GM12865 (cell line): ENCODE measurements at regions not wholly inside any gene's neighbourhood (a gene's known extent, or its start where the extent isn't known, plus 50 kb on each side); places are given as distances from the start of the nearest gene placed in this dataset.

ENCODE experiments used
- DNase-seq: peaks from one replicate; pipeline ENCODE4 v3.0.0; 2010; ENCODE audit warnings: low read depth
- H3K4me3 ChIP-seq: 2 replicates; pipeline ENCODE4 v1.5.1; 2011; ENCODE audit warnings: mild to moderate bottlenecking, low read depth, low read length, control low read depth
- TF ChIP-seq, protein P1 (sequence below): IDR thresholded peaks from 2 replicates; pipeline ENCODE4 v1.5.1; 2011; ENCODE audit warnings: low read length, control low read depth, low read depth, inconsistent platforms; ENCODE audit not compliant: insufficient read depth; ENCODE audit errors: missing control alignments

- no peak for DNase-seq
- H3K4me3 ChIP-seq, result no peak overlapping the region
- TF ChIP-seq, protein P1, sequence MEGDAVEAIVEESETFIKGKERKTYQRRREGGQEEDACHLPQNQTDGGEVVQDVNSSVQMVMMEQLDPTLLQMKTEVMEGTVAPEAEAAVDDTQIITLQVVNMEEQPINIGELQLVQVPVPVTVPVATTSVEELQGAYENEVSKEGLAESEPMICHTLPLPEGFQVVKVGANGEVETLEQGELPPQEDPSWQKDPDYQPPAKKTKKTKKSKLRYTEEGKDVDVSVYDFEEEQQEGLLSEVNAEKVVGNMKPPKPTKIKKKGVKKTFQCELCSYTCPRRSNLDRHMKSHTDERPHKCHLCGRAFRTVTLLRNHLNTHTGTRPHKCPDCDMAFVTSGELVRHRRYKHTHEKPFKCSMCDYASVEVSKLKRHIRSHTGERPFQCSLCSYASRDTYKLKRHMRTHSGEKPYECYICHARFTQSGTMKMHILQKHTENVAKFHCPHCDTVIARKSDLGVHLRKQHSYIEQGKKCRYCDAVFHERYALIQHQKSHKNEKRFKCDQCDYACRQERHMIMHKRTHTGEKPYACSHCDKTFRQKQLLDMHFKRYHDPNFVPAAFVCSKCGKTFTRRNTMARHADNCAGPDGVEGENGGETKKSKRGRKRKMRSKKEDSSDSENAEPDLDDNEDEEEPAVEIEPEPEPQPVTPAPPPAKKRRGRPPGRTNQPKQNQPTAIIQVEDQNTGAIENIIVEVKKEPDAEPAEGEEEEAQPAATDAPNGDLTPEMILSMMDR, result no peak
These were observed 2114.1 kb upstream of the PIK3C3 start for GRCh38 chr18:39840856-39841481.

- DNase-seq, result no peak
- TF ChIP-seq, protein P1, result no peak
- H3K4me3 ChIP-seq, result no peak overlapping the region
These were observed 2114.6 kb upstream of the PIK3C3 start for GRCh38 chr18:39840406-39840805.

DNA sequence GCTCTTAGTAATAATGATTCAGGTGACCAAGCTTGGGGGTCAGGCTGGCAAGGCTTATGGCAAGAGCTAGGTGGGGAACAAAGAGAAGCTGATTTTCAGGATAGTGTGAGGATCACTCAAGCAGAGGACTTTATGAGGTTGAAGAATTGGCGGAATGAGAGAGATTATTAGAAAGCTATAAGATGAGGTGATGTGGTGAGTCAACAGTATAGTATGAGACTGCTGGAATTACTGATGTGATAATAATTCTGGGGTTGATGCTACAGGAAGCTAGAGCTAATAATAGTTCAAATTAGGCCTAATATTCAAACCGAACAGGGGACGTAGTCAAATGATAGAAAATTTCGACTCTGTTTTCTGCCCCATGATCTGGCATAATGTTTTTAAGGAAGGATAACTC lies 2115.3 kb upstream of the PIK3C3 start:
- DNase-seq, result no peak
- TF ChIP-seq, protein P1, result no peak

DNA sequence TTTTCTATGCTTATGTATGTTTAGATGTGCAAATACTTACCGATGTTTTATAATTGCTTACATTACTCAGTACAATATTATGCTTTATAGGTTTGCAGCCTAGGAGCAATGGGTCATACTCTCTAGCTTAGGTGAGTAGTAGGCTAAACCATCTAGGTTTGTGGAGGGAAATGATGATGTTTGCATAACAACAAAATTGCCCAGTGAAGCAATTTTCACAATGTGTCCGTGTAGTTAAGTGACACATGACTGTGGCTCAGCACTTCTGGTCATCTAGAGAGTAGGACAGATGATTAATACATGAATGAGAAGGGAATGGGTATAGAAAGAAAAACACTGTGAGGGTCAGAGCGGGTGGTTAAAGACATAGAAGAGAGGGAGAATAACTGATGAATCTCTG lies 2116.2 kb upstream of the PIK3C3 start:
- H3K4me3 ChIP-seq, result no peak overlapping the region
- TF ChIP-seq, protein P1, result no peak
- DNase-seq, result no peak

More for the DNA sequence above, 2115.3 kb upstream of the PIK3C3 start:
- no peak overlapping the region for H3K4me3 ChIP-seq

- no peak overlapping the region for H3K4me3 ChIP-seq
- no peak for DNase-seq
- TF ChIP-seq, protein P1, result no peak
These were observed 2119.6 kb upstream of the PIK3C3 start for GRCh38 chr18:39835303-39836030.

- TF ChIP-seq, protein P1, result no peak
- H3K4me3 ChIP-seq, result no peak overlapping the region
- no peak for DNase-seq
These were observed 2120.4 kb upstream of the PIK3C3 start for GRCh38 chr18:39834636-39835035.
